ENCODE measurements at regions not wholly inside any gene's neighbourhood (a gene's known extent, or its start where the extent isn't known, plus 50 kb on each side); places are given as distances from the start of the nearest gene placed in this dataset.
"Not testable (repeated sequence)": the region's sequence is repeated elsewhere in the genome, so short reads cannot be mapped to it uniquely, and the experiment has no call there.

DNA sequence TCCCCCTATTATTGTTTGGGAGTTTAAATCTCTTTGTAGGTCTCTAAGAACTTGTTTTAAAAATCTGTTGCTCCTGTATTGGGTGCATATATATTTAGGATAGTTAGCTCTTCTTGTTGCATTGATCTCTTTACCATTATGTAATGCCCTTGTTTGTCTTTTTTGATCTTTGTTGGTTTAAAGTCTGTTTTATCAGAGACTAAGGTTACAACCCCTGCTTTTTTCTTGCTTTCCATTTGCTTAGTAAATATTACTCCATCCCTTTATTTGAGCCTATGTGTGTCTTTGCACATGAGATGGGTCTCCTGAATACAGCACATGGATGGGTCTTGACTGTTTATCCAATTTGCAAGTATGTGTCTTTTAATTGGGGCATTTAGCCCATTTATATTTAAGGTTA lies 267.4 kb downstream of the ZWINT start:
- H3K27me3 Mint-ChIP-seq (ENCODE audit: low read depth); DNase-seq; H3K4me3 Mint-ChIP-seq; ATAC-seq (replicated peaks in 1 of 2); H3K36me3 Mint-ChIP-seq (ENCODE audit: insufficient read depth in 2 of 2); H3K27ac Mint-ChIP-seq; H3K4me1 Mint-ChIP-seq (ENCODE audit: low read depth): not testable (repeated sequence)
- peaks cover 6 to 20% of the 10 kb centered on the region in 2 donors for H3K9me3 Mint-ChIP-seq

DNA sequence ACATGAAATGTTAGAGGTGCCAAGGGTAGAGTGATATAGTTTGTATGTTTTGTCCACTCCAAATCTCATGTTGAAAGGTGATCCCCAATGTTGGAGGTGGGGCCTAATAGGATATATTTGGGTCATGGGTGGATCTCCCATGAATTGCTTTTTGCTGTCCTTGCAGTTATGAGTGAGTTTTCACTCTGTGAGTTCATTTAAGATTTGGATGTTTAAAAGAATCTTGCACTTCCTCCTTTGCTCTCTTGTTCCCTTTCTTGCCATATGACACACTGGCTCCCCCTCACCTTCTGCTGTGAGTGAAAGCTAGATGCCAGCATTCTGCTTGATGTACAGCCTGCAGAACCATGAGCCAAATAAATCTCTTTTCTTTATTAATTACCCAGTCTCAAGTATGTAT lies 269.2 kb downstream of the ZWINT start:
- ATAC-seq (replicated peaks in 1 of 2) (no peak), DNase-seq (no peak)
- Mint-ChIP-seq H3K27ac (no peak overlapping the region), H3K9me3 (peaks cover 6 to 20% of the 10 kb centered on the region in 2 donors), H3K4me3 (no peak overlapping the region), H3K27me3 (ENCODE audit: low read depth) (no peaks in the 10 kb centered on the region), H3K4me1 (ENCODE audit: low read depth) (no peaks in the 10 kb centered on the region), H3K36me3 (ENCODE audit: insufficient read depth in 2 of 2) (peaks cover 0 to 2% of the 10 kb centered on the region in 2 donors)

DNA sequence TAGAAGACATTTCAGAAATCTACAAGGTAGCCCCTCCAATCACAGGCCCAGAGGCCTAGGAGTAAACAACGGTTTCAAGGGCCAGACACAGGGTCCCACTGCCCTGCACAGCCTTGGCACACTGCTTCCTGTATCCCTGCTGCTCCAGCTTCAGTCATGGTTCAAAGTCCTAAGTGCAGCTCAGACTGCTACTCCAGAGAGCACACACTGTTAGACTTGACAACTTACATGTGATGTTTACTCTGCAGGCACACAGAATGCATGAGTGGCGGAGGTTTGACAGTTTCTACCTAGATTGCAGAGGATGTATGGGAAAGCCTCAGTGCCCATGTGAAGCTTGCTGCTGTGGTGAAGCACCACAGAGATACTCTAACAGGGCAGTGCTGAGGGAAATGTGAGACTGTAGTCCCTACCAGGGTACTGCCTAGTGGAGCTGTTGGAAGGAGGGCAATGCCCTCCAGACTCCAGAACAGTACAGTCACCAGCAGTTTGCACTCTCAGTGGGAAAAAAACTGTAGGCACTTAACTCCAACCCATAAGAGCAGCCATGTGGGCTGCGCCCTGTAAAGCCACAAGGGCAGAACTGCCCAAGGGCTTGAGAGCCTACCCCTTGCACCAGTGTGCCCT lies 270.0 kb downstream of the ZWINT start:
- H3K4me1 Mint-ChIP-seq (ENCODE audit: low read depth) = no peaks in the 10 kb centered on the region
- DNase-seq (no peak), ATAC-seq (replicated peaks in 1 of 2) (no peak)
- no peak overlapping the region for H3K4me3 Mint-ChIP-seq
- H3K36me3 Mint-ChIP-seq (ENCODE audit: insufficient read depth in 2 of 2) = peaks cover 0 to 2% of the 10 kb centered on the region in 2 donors
- H3K27me3 Mint-ChIP-seq (ENCODE audit: low read depth) = no peaks in the 10 kb centered on the region
- H3K9me3 Mint-ChIP-seq = peaks cover 5 to 14% of the 10 kb centered on the region in 2 donors
- no peak overlapping the region for H3K27ac Mint-ChIP-seq

DNA sequence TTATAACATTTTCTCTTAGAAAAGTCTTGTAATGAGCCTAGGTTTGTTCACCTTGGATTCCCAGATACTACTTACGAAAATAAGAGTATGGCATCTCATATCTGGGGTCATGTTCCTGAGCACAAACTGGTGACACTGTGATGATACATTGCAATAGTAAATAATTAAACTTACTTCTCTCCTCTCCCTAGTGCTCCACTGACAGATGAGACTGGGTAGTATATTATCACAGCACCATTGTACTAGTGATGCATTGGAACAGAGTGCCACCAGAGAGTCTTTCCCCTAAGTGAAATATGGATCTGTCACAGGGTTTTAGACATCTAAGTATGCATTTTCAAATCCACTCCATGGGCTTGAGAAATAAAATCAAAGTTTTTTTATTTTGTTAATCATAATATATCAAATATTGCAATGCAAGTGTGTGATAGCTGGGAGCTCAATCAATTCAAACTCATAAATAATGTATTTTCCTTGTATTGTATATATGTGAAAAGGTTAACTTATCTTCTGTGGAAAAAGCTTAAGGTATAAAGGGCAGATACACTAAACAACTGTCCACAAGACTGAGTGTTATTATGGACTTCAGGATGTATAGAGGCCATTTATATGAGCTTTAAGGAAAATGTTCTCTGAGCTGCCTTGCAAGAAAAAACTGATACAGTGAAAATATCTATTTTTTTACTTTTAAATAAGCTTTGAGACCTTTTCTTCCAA lies 275.5 kb downstream of the ZWINT start:
- H3K9me3 Mint-ChIP-seq = peaks cover 10 to 13% of the 10 kb centered on the region in 2 donors
- no peak overlapping the region for H3K27ac Mint-ChIP-seq
- no peak overlapping the region for H3K4me3 Mint-ChIP-seq
- DNase-seq = no peak
- ATAC-seq (replicated peaks in 1 of 2) = no peak
- no peaks in the 10 kb centered on the region for H3K4me1 Mint-ChIP-seq (ENCODE audit: low read depth)
- H3K27me3 Mint-ChIP-seq (ENCODE audit: low read depth) = no peaks in the 10 kb centered on the region
- H3K36me3 Mint-ChIP-seq (ENCODE audit: insufficient read depth in 2 of 2) = peaks cover 0 to 1% of the 10 kb centered on the region in 2 donors

DNA sequence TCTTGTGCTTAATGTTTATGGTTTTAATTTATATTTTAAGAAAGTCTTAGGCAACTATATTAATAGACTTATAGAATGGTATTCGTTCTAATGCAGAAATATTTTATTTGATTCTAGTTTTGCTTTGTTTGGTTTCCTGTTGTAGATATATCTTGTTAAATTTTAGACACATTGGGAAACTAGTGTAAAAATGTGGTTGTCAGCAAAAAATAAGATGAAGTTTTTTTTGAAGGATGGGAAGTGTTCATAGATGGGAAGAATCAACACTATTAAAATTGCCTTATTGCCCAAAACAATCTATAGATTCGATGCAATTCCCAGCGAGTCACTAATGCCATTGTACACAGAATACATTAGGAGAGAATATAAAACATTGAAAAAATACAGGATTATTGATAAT lies 278.9 kb downstream of the ZWINT start:
- peaks cover 11 to 14% of the 10 kb centered on the region in 2 donors for H3K9me3 Mint-ChIP-seq
- no peak for ATAC-seq (replicated peaks in 1 of 2)
- H3K27ac Mint-ChIP-seq = no peak overlapping the region
- no peak for DNase-seq
- H3K36me3 Mint-ChIP-seq (ENCODE audit: insufficient read depth in 2 of 2) = peaks cover 0 to 1% of the 10 kb centered on the region in 2 donors
- no peaks in the 10 kb centered on the region for H3K4me1 Mint-ChIP-seq (ENCODE audit: low read depth)
- H3K27me3 Mint-ChIP-seq (ENCODE audit: low read depth) = no peaks in the 10 kb centered on the region
- no peak overlapping the region for H3K4me3 Mint-ChIP-seq

DNA sequence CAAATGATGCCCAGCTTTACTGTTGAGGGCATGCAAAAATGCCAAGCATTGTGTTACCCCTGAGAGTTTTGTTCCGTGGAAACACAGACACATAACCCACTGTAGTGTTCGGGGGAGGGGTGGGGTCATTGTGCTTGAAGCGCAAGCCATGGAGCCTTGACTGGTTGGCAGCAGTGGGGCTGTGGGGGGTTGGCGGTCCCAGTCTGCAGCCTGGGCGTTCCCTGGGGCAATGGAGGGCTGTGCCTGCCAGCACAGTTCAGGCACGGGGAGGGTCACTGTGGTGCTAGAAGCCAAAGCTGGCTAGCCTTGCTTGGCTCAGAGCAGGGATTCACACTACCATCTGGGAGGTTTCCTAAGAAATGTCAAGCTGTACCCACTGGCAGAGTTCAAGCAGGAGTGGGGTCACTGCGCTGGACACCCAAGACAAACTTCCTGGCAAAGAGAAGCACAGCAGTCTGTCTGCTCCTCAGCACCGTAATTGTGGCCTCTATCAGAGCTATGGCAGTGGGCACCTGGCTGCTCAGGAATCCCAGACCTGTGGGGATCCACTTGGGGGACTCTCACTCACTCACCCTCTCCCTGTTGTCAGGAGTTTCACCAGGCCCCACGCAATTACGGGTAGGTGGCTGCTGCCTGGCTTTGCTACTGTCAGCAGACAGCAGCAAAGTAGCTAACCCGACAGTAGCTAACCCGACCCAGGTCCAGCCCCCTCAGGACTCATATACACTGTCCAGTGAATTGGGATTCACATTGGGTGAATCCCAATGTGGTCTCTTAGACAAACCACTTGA lies 292.4 kb downstream of the ZWINT start:
- peaks cover 2 to 18% of the 10 kb centered on the region in 2 donors for H3K9me3 Mint-ChIP-seq
- no peak overlapping the region for H3K27ac Mint-ChIP-seq
- no peak overlapping the region for H3K4me3 Mint-ChIP-seq
- no peaks in the 10 kb centered on the region for H3K36me3 Mint-ChIP-seq (ENCODE audit: insufficient read depth in 2 of 2)
- H3K4me1 Mint-ChIP-seq (ENCODE audit: low read depth) = no peaks in the 10 kb centered on the region
- DNase-seq = no peak
- no peak for ATAC-seq (replicated peaks in 1 of 2)
- H3K27me3 Mint-ChIP-seq (ENCODE audit: low read depth) = no peaks in the 10 kb centered on the region

DNA sequence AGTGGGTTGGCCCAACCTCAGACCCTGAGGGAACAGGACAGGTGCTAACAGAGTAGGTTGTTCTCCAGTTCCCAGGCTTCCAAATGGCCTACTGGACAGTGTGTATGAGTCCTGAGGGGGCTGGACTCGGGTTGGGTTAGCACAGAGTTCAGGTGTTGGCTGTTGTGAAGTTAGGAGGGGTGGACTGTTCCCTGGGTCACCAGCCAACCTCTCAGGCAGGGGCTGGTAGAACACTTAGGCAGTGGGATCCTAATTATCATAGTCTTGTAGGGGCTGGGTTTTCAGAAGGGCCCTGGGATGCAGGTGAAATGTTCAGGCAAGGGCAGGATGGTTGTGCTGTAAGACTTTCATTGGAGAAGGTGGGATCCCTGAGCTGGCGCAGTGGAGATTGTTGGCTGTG lies 293.0 kb downstream of the ZWINT start:
- ATAC-seq (replicated peaks in 1 of 2) (no peak), DNase-seq (no peak)
- peaks cover 2 to 18% of the 10 kb centered on the region in 2 donors for H3K9me3 Mint-ChIP-seq
- no peaks in the 10 kb centered on the region for H3K36me3 Mint-ChIP-seq (ENCODE audit: insufficient read depth in 2 of 2)
- H3K4me3 Mint-ChIP-seq = no peak overlapping the region
- no peak overlapping the region for H3K27ac Mint-ChIP-seq
- no peaks in the 10 kb centered on the region for H3K27me3 Mint-ChIP-seq (ENCODE audit: low read depth)
- no peaks in the 10 kb centered on the region for H3K4me1 Mint-ChIP-seq (ENCODE audit: low read depth)

DNA sequence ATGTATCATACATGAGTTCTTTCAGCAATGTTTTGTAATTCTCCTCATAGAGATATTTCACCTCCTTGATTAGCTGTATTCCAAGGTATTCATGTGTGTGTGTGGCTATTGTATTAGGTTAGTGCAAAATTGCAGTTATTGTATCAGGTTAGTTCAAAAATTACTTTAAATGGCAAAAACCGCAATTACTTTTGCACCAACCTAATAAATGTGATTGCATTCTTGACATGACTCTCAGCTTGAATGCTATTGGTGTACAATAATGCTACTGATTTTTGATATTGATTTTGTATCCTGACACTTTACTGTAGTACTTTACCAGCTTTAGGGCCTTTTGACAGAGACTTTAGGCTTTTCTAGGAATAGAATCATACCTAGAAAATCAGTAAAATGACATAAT lies 297.4 kb downstream of the ZWINT start:
- Mint-ChIP-seq H3K9me3 (peaks cover 2 to 14% of the 10 kb centered on the region in 2 donors), H3K27ac (no peak overlapping the region), H3K4me1 (ENCODE audit: low read depth) (no peaks in the 10 kb centered on the region), H3K36me3 (ENCODE audit: insufficient read depth in 2 of 2) (no peaks in the 10 kb centered on the region), H3K27me3 (ENCODE audit: low read depth) (no peaks in the 10 kb centered on the region), H3K4me3 (no peak overlapping the region)
- ATAC-seq (replicated peaks in 1 of 2) (no peak), DNase-seq (no peak)

DNA sequence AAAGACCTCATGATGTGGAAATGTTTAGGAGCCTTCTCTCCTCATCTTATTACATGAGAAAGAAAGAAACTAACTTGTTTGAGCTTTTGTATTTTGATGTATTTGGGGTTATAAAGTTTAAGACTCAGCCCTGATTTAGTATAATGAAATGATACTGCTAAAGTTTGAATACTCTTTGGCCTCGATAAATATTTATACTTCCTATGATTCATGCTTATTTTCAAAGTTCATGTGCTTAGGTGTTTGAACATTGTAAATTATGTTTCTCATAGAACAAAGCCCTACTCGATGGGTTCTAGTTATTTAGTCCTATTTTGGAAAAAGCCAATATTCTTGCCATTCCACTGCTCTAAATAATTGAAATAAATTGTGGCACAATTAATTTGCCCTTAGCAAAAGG lies 303.2 kb downstream of the ZWINT start:
- no peaks in the 10 kb centered on the region for H3K4me1 Mint-ChIP-seq (ENCODE audit: low read depth)
- no peak for DNase-seq
- no peaks in the 10 kb centered on the region for H3K36me3 Mint-ChIP-seq (ENCODE audit: insufficient read depth in 2 of 2)
- H3K27ac Mint-ChIP-seq = no peak overlapping the region
- no peaks in the 10 kb centered on the region for H3K27me3 Mint-ChIP-seq (ENCODE audit: low read depth)
- no peak for ATAC-seq (replicated peaks in 1 of 2)
- no peak overlapping the region for H3K4me3 Mint-ChIP-seq
- peaks cover 1 to 5% of the 10 kb centered on the region in 2 donors for H3K9me3 Mint-ChIP-seq

DNA sequence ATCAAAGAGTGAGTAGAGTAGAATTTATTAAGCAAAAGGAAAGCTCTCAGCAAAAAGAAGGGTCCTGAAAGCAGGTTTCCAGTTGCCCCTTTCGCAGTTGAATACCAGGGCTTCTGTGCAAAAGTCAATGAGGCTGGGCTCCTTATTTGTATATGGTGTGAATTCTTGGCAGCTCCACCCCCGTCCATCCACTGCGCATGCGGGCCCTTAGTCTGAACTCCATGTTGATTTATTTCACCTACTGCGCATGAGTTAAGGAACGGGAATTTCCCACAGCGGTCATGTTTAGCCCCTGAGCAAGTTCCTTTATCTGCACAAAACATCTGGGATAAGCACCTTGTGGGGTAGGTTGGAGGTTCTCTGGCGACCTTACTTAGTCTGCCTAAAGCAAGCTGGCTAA lies 325.6 kb downstream of the ZWINT start:
- H3K27me3 Mint-ChIP-seq (ENCODE audit: low read depth) = no peaks in the 10 kb centered on the region
- ATAC-seq (replicated peaks in 1 of 2) (no peak), DNase-seq (no peak)
- no peak overlapping the region for H3K4me3 Mint-ChIP-seq
- H3K4me1 Mint-ChIP-seq (ENCODE audit: low read depth) = no peaks in the 10 kb centered on the region
- H3K27ac Mint-ChIP-seq = no peak overlapping the region
- H3K9me3 Mint-ChIP-seq = peaks cover 0 to 3% of the 10 kb centered on the region in 2 donors
- no peaks in the 10 kb centered on the region for H3K36me3 Mint-ChIP-seq (ENCODE audit: insufficient read depth in 2 of 2)

DNA sequence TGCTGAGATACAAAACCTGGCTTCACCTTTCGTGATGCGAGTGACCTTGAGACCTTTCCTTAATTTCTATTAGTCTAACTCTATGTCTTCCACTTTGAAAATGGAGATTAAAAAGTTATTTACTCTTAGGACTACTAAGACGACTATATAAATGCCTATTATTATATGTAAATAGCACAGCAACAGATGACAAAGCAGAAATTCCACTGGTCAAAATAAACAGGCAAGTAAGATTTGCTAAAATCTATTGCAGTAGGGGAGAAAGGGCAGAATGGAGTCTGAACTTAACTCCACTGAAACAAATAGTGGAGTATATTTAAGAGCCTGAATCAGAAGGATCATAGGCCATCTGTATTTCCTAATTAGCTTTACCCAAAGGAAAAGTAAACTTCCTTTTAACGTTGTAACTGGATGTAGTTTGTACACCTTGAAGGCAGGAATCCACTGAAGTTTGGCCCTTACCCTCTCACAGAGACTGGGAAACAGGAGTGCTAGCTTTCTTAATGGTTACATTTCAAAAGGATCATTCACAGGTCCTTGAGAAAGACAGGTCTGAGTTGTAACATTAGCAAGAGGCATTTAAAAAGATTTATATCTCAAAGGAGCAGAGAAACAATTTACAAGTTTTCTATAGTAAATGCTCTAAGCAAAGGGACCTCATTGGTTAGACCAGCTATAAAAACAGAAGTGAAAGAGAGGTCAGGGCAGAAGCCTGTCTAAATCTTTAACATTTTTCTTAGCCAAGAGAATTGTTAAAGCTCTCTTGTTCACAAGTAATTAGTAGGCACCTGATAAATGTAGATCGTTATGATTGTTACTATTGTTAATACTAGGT lies 332.5 kb downstream of the ZWINT start:
- ATAC-seq (replicated peaks in 1 of 2) (no peak), DNase-seq (no peak)
- Mint-ChIP-seq H3K4me1 (ENCODE audit: low read depth) (no peaks in the 10 kb centered on the region), H3K9me3 (peaks cover 1 to 2% of the 10 kb centered on the region in 2 donors), H3K4me3 (no peak overlapping the region), H3K36me3 (ENCODE audit: insufficient read depth in 2 of 2) (no peaks in the 10 kb centered on the region), H3K27me3 (ENCODE audit: low read depth) (no peaks in the 10 kb centered on the region), H3K27ac (no peak overlapping the region)

DNA sequence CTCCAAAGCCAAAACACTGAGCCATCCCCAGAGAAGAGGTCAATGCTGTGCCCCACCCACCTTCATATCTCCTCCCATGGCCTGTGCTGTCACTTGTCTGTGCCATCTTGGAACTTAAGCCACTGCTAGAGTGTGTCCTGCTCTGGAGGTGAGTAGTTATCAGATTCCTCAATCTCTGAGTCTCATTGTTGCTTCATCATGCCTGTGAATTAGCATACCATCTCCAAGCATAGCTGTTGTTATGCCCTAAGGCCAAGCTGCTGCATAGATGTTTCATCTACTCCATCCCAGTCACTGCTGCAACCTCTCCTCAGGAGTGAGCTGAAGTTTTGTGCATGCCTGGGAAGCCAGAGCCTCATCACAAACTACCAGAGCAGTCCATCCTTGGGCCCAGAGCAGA lies 349.0 kb downstream of the ZWINT start:
- Mint-ChIP-seq H3K36me3 (ENCODE audit: insufficient read depth in 2 of 2) (no peaks in the 10 kb centered on the region), H3K4me3 (no peak overlapping the region), H3K9me3 (peaks cover 6 to 10% of the 10 kb centered on the region in 2 donors), H3K27me3 (ENCODE audit: low read depth) (no peaks in the 10 kb centered on the region), H3K4me1 (ENCODE audit: low read depth) (no peaks in the 10 kb centered on the region), H3K27ac (no peak overlapping the region)
- DNase-seq = no peak
- ATAC-seq (replicated peaks in 1 of 2) = no peak

DNA sequence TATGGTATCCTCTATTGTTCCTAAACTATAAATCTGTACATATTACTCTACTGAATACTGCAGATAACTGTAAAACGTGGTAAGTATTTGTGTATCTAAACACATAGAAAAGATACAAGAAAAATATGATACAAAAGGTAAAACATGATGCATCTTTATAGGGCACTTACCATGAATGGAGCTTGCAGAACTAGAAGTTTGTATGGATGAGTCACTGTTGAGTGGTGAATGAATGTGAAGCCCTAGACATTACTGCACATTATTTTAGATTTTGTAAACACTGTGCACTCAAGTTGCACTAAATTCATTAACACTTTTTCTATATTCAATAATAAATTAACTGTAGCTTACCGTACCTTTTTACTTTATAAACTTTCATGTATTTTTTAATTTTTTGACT lies 357.5 kb downstream of the ZWINT start:
- H3K27me3 Mint-ChIP-seq (ENCODE audit: low read depth) = no peaks in the 10 kb centered on the region
- no peak overlapping the region for H3K27ac Mint-ChIP-seq
- no peak overlapping the region for H3K4me3 Mint-ChIP-seq
- H3K36me3 Mint-ChIP-seq (ENCODE audit: insufficient read depth in 2 of 2) = no peaks in the 10 kb centered on the region
- no peak for ATAC-seq (replicated peaks in 1 of 2)
- H3K4me1 Mint-ChIP-seq (ENCODE audit: low read depth) = no peaks in the 10 kb centered on the region
- peaks cover 5 to 10% of the 10 kb centered on the region in 2 donors for H3K9me3 Mint-ChIP-seq
- no peak for DNase-seq

All from activated T-cell treated with anti-CD3 and anti-CD28 coated beads, Interleukin-2, amount 50 U/mL, for 72 hours (primary cell).